HG02798 (cell line): ENCODE measurements at regions not wholly inside any gene's neighbourhood (a gene's known extent, or its start where the extent isn't known, plus 50 kb on each side); places are given as distances from the start of the nearest gene placed in this dataset.
"Not testable (repeated sequence)": the region's sequence is repeated elsewhere in the genome, so short reads cannot be mapped to it uniquely, and the experiment has no call there.

Experiments
- ATAC-seq: cut with Tn5 transposase; IDR thresholded peaks from one replicate; pipeline ENCODE4 v1.9.1; 2021; ENCODE audit warnings: mild to moderate bottlenecking; ENCODE audit not compliant: unreplicated experiment, poor library complexity

DNA sequence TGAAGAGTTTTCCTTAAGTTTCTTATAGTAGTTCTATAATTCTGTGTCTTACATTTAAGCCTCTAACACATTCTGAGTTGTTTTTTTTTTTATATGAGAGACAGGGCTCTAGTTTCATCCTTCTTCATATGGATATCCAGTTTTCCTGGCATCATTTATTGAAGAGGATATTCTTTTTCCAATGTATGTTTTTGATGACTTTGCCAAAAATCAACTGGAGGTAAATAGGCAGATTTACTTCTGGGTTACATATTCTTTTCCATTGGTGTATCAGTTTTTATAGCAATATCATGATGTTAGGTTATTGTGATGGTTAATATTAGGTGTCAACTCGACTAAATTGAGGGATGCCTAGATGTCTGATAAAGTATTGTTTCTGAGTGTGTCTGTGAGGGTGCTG, 650.7 kb upstream of the GRID2 start:
- ATAC-seq = no peak

DNA sequence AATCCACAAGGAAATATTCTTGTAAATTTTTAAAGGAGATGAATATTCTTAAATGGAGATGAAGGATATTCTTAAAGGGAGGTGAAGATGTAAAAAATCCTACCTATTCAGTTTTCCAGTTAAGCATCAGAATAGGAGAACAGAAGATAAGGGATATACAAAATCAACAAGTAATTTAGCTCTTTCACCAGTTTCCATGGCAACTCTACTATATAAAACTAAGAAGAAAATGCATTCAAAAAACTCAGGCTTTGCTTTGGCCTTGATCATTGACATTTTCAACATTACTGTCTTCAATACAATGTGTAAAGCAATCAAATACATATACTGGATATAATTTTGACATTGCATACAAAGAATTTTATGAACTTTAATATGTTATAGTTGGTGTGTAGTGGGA, 622.7 kb upstream of the GRID2 start:
- no peak for ATAC-seq

DNA sequence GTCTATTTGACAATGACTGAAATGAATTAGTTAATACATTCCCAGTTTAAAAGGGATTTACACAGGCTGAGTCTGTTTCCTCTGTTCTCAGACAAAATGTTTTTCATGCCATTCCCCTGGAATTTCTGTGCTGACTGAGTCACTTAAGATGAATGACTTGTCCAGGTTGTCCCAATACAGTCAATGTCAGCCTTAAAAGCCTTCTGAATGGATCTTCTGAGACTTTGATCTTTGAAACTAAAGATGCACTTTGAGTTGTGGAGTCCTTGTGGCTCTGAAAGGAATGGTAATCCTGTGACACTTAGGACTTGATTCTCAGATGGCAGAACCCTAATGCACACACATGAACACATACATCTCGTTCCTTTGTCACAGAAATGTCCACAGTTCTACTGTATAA, 622.2 kb upstream of the GRID2 start:
- ATAC-seq = no peak

DNA sequence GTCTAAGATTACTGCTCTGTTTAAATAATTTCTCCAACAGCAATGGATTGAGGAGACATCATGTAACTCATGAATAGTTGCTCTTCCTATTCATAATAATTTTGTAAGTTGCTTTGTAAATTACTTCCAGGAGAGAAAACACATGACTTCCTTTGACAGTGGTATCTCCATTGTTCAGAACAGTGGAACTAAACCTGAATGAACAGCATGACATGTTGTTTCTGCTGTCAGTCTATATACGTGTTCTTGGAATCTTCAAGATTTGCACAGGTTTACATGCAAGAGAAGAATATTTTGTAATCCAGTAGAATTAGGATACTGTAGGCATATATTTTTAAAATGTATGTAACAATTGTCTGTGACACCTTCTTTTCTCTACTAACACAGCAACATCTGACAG, 618.8 kb upstream of the GRID2 start:
- no peak for ATAC-seq

DNA sequence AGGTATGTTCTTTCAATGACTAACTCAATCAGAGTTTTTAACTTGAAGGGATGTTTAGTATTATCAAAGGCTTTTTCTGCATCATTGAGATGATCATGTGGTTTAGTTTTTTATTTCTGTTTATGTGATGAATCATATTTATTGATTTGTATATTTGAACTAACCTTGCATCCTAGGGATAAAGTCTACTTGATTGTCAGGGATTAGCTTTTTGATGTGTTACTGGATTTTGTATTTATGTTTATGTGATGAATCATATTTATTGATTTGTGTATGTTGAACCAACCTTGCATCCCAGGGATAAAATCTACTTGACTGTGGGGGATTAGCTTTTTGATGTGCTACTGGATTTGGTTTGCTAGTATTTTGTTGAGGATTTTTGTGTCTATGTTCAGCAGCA, 615.4 kb upstream of the GRID2 start:
- ATAC-seq = no peak

DNA sequence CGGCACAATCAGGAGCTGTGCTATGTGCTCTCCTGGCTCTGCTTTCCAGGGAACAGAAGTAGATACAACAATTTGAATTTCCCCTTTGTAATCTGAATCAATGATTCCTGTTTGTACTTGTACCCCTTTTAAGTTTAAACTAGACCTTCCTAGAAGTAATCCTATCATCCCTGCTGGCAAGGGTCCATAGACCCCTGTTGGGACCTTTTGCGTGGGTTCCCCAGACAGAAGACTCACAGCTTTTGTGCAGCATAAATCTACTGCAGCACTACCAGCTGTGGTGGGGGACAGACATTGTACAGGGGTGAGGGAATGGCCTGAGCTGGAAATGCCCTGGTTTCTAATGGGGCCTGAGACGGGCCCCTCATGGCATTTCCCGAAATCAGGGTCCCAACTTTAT, 604.1 kb upstream of the GRID2 start:
- ATAC-seq = not testable (repeated sequence)

DNA sequence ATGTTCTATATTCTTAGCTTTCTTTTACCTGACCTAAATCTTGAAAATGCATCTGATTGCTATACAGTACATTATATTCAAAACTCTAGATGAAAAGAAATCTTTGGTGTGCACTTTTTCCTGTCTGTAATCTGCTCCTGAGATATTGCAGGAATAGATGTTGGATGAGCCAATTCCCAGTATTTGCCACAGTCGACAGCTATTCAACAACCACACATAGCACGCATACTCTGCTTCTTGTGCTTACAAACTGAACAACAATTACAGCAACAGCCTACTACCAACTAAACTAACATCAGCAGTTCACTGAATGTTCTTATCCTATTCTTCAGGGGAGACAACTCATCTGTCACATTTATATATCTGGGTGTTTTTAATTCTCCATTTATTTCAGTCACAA, 573.9 kb upstream of the GRID2 start:
- no peak for ATAC-seq

DNA sequence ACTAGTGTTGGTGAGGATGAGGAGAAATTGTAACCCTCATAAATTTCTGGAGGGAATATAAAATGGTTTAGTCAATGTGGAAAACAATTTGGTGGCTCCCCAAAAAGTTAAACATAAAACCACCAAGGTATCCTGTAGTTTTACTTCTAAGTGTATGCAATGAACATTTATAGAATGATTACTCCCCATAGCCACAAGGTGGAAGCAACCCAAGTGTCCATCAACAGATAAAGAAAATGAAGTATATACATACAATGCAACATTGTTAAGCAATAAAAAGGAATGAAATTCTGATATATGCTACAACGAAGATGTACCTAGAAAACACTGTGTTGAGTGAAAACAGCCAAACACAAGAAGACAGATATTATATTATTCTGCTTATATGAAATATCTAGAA, 569.1 kb upstream of the GRID2 start:
- no peak for ATAC-seq

DNA sequence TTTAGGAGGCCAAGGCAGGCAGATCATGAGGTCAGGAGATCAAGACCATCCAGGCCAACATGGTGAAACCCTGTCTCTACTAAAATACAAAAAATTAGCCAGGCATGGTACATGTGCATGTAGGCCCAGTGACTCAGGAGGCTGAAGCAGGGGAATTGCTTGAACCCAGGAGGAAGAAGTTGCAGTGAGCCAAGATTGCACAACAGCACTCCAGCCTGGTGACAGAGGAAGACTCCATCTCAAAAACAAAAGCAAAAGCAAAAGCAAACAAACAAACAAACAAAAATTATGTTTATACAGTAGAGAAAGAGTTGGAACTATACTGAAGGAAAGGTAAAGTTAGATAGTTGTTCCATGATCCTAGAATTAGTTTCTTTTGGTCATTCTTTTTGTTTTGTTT, 564.9 kb upstream of the GRID2 start:
- not testable (repeated sequence) for ATAC-seq

DNA sequence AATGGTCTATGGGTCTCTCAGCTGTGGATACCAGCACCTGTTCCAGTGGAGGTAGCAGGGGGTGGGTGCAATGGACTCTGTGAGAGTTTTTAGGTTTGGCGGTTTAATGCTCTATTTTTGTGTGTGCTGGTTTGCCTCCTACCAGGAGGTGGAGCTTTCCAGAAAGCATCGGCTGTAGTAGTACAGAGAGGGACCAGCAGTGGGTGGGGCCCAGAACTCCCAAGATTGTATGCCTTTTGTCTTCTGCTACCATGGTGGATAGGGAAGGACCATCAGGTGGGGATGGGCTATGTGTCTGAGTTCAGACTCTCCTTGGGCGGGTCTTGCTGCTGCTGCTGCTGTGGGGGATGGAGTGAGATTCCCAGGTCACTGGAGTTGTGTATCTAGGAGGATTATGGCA, 557.2 kb upstream of the GRID2 start:
- no peak for ATAC-seq

DNA sequence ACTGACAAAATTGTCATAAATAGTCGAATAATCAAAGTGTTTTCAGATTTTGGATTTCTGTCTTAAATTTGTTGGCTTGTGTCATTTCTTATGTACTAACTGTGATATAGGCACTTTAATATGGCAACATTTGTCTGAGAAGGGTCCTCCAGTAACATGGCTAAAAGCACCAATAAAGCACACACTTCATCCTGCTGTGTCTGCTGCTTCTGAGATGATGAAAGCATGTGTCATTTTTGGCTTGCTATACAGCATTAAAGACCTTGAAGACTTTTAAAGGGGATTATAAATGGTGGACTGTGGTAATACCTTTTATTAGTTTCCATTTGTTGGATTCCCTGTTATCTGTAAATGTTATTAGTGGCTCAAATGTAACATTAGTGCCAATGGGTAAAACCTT, 551.8 kb upstream of the GRID2 start:
- no peak for ATAC-seq

DNA sequence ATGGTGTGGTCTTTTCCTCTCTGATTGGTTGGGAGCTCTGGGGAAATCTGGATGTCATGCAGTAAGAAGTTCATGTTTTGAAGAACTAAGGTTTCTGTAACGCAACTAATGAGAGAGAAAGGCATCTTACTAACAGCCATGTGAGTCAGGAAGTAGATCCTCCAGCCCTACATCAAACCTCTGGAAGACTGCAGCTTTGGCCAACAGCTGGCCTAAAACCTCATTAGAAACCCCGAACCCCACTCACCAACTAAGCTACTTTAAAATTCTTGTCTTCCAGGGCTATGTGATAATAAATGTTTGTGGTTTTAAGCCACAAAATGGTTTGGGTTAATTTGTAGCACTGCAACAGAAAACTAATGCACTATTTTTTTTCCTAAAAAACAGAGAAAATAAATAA, 549.0 kb upstream of the GRID2 start:
- no peak for ATAC-seq

DNA sequence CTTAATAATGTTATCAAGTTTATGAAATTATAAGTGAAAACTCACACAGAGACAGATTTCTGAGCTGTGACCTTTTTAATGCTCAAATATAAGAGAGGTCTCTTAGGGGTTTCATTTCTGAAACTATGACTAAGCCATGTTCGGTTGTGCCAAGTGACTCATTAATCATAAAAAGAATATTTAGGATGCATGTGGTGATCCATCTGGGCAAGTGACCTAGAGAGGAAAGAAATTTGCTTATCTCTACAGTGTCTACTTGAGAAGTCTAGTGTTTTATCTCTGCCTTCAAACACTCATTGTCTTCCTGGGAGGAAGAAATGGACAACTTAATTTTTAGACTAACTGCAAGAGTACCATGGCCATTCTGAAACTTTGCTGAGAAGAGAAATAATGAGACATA, 545.3 kb upstream of the GRID2 start:
- ATAC-seq = no peak

DNA sequence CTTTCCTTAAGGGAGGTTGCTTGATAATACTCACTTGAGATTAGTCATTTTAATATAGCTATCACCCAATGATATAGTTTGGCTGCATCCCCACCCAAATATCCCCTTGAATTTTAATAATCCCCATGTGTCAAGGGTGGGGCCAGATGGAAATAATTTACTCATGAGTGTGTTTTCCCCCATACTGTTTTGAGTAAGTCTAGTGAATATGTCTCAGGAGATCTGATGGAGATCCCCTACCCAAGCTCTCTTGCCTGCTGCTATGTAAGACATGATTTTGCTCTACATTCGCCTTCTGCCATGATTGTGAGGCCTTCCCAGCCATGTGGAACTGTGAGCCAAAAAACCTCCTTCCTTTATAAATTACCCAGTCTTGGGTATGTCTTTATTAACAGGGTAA, 539.7 kb upstream of the GRID2 start:
- ATAC-seq = no peak

DNA sequence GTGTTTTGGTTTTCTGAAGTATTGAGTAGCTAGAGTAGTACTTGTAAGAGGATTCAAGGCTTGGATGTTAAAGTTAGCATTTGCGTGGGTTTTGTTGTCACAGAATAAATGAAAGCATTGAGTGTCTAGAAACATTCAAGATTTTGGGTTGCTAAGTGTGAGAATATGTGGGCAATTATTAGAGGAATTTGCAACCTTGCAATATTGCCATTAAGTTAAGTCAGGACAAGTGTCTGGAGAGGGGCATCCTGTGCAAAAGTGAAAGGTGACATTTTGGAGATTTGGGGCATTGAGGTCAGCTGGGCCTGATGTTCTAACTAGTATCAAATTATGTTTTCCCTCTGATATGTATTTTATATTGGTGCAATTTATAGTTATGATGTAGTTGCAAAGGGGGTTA, 533.9 kb upstream of the GRID2 start:
- no peak for ATAC-seq

DNA sequence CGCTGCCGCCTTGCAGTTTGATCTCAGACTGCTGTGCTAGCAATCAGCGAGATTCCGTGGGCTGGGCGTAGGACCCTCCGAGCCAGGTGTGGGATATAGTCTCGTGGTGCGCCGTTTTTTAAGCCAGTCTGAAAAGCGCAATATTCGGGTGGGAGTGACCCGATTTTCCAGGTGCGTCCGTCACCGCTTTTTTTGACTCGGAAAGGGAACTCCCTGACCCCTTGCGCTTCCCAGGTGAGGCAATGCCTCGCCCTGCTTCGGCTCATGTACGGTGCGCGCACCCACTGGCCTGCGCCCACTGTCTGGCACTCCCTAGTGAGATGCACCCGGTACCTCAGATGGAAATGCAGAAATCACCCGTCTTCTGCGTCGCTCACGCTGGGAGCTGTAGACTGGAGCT, 512.1 kb upstream of the GRID2 start:
- not testable (repeated sequence) for ATAC-seq

DNA sequence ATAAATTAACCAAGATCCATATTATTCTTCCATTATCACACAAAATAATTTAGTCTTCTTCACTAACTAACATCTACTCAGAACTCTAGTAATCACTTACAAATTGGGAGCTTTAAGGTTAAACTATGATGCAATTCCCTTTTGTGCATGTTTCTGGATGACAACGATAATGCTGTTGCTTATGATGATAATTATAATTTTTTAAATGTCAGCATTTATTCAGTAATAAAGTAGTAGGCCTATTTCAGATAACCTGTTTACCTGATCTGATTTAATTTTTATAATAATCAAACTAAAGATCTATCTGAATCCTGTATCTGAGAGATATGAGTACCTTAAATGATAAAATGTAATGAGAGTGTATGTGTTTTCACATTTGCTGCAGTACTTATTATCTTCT, 507.8 kb upstream of the GRID2 start:
- ATAC-seq = no peak

DNA sequence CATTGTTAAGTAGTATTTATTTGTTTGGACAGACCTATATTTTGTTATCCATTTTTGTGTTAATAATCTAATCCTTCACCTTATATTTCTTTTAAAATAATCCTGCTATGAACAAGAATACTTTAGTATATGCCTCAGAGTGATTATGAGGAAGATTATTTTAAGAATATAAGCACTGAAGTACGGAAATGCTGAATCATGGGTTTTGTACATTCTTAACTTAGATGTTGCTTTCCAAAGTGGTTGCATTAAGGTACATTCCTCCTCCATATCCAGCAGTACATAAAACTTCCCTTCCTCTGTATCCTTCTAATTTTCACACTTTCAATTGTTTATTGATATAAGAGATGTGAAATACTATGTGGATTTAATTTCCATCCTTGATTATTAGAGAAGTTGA, 491.4 kb upstream of the GRID2 start:
- no peak for ATAC-seq

DNA sequence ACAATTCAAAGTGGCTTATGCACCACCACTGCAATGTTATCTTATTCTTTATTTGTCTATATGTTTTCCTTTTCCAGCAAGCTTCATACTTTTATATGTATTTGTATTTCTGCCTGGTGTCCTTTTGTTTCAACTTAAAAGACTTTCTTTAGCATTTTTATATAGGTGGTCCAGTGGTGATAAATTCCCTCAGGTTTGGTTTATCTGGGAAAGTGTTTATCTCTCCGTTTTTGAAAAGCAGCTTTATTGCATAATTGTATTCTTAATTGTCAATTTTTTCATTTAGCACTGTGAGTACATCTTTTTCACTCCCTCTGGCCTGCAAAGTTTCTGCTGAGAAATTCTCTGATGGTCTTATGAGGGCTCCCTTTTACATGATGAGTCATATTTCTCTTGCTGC, 479.0 kb upstream of the GRID2 start:
- no peak for ATAC-seq

DNA sequence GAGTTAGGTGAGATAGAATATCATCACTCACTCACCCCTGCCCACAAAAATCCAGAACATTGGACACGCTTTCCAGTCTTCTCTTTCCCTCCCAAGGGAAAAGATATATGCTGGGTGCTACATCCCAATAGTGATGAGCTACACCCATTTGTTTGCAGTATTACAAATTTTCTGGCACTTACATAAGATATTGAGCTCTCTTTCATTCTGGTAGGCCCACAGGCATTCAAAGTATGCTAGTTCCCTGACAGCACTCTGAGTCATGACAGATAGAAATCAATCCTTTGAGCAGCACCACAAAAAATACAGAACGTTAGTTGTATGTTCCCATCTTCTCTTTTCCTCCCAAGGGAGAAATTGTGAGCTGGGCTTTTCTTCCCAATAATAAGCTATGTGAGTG, 477.6 kb upstream of the GRID2 start:
- no peak for ATAC-seq

DNA sequence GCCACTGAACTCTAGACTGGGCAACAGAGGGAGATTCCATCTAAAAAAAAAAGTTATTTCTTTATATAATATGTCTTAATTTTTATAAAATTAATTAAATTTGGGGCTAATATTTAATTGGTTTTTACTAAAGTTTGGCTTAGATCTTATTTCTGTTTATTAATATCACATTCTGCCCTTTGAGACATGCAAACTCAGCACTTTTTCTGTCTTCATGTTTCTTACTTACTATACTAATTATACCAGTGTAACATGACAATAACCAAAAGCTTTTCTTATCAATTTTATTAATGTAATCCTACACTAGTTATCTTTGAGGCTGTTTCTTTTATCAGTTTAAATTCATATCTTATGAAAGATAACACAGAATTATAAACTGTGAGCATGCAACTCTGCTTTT, 475.9 kb upstream of the GRID2 start:
- no peak for ATAC-seq

DNA sequence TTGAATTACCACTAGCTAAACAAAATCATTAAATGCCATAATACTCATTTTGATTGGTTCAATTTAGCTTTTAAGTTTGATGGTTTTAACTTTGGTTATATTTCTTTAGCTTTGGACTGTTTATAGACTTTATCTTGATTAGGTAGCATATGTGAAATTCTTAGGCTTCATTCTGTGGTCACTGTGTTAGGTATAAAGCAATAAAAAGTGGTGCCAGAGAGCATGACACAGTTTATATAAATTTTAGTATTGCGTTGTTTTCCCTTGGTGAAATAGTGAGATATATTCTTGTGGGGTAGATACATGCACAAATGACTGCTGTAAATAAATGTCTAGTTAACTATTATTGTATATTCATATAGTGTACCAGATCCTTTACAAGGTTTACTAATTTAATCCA, 474.2 kb upstream of the GRID2 start:
- no peak for ATAC-seq

DNA sequence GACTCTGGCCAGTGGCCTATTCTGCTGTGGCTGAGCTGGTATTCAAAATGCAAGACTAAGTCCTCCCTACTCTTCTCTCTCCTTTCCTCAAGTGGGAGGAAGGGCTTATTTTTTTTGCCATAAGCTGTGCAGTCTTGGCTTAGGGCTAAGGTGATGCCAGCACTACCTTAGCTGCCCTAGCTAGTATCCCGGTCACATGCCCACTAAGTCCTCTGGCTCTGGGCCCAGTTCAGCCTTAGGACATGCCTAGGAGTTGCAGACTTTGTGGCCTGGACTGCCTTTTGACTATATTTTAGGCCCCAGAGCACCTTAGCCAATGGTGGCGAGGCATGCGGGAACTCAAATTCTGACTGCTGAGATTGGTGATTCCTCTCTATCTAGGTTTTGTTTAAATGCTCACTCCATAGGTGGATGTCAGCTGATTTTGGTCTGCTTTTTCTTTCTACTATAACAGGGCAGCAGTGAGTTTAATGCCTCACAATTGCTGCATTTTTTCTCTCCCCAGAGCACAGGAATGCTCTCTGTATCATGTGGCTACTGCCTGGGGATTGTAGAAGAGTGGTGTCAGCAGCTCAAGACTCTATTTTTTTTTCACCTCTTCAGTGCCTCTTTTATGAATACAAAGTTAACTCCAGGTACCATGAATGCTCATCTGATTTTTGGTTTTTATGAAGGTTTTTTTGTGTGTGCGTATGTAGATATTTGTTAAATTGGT, 472.9 kb upstream of the GRID2 start:
- ATAC-seq = no peak
